Activated CD4-positive, alpha-beta T cell treated with anti-CD3 and anti-CD28 coated beads, Interleukin-2, amount 10 ng/mL, durations not matched to agents 24 days and 14 days (primary cell): ENCODE measurements at regions not wholly inside any gene's neighbourhood (a gene's known extent, or its start where the extent isn't known, plus 50 kb on each side); places are given as distances from the start of the nearest gene placed in this dataset.
"Not testable (repeated sequence)": the region's sequence is repeated elsewhere in the genome, so short reads cannot be mapped to it uniquely, and the experiment has no call there.

ENCODE experiments used
- DNase-seq: peaks from one replicate; pipeline ENCODE4 v3.0.0; 2022
- H3K27ac Mint-ChIP-seq: one replicate; pipeline ENCODE4 v1.8.0; 2022; ENCODE audit warnings: mild to moderate bottlenecking, mixed read lengths
- H3K27me3 Mint-ChIP-seq: one replicate; pipeline ENCODE4 v1.8.0; 2022; ENCODE audit warnings: mixed read lengths
- H3K36me3 Mint-ChIP-seq: one replicate; pipeline ENCODE4 v1.8.0; 2022; ENCODE audit warnings: low read depth, mild to moderate bottlenecking, mixed read lengths
- H3K4me1 Mint-ChIP-seq: one replicate; pipeline ENCODE4 v1.8.0; 2021; ENCODE audit warnings: mixed read lengths
- H3K4me3 Mint-ChIP-seq: one replicate; pipeline ENCODE4 v1.8.0; 2022; ENCODE audit warnings: mild to moderate bottlenecking, moderate library complexity, mixed read lengths
- H3K9me3 Mint-ChIP-seq: one replicate; pipeline ENCODE4 v1.8.0; 2021; ENCODE audit warnings: mixed read lengths
- intact Hi-C: fragments of 100-400 bp; cut with micrococcal nuclease; formaldehyde crosslinking; loops from one replicate; pipeline ENCODE4 v1.15.1; 2023

DNA sequence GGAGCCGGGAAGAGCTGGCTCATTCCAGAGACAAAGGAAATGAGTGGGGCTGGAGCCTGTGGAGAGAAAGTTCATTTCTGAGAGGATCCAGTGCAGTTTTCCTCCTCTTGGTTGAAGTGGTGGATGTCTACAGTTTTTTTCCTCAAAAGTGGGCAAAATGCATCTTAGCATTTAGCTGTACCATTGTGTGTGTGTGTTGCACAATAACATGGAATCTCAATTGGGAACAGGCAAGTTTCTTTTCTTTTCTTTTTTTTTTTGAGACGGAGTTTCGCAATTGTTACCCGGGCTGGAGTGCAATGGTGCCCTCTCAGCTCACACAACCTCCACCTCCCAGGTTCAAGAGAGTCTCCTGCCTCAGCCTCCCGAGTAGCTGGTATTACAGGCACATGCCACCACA lies 101.5 kb upstream of the UBE2E1 start:
- Mint-ChIP-seq H3K9me3 (no peaks in the 10 kb centered on the region), H3K4me3 (no peak overlapping the region), H3K4me1 (peaks cover 2% of the 10 kb centered on the region), H3K27me3 (peaks cover 2% of the 10 kb centered on the region), H3K27ac (no peak overlapping the region), H3K36me3 (no peaks in the 10 kb centered on the region)
- no peak for DNase-seq
- intact Hi-C loops, result no loop called here

DNA sequence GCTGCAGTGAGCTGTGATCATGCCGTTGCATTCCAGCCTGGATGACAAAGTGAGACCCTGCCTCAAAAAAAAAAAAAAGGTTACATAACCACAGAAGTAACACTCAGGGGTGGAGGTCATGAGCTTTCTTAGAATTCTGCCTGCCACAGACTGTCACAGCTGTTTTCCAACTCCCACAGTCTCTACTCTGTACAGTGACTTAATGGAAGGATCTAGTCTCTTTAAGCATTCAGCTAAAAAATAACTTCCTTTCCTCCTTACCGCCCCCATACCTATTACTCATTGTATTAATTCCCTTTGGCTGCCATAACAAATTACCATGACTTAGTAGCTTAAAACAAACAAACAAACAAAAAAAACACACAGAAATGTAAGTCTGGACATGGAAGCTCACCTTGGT lies 99.6 kb upstream of the UBE2E1 start:
- peaks cover 4% of the 10 kb centered on the region for H3K27me3 Mint-ChIP-seq
- H3K36me3 Mint-ChIP-seq, result no peaks in the 10 kb centered on the region
- intact Hi-C loops, result no loop called here
- H3K9me3 Mint-ChIP-seq, result no peaks in the 10 kb centered on the region
- no peak for DNase-seq
- no peak overlapping the region for H3K4me3 Mint-ChIP-seq
- H3K4me1 Mint-ChIP-seq, result peaks cover 2% of the 10 kb centered on the region
- H3K27ac Mint-ChIP-seq, result no peak overlapping the region

DNA sequence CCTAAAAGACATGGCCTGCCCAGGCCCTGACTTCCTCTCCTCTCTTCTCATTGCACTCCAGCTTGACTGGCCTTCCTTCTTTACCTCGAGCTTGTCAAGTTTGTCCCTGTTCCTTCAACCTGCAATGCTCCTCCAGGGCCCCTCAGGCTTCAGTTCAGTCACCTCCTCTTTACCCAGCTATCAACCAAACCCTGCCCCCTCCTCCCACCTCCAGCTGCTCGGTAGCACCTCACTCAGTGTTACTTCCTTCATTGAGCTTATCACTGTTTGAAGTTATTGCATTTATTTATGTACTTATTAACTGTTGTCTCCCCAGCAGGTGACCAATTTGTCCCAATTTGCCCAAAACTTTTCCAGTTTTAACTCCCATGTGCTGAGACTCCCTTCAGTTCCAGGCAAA lies 95.8 kb upstream of the UBE2E1 start:
- Mint-ChIP-seq H3K36me3 (no peaks in the 10 kb centered on the region), H3K4me1 (peaks cover 2% of the 10 kb centered on the region), H3K4me3 (no peak overlapping the region), H3K9me3 (no peaks in the 10 kb centered on the region), H3K27me3 (peaks cover 6% of the 10 kb centered on the region), H3K27ac (no peak overlapping the region)
- no peak for DNase-seq
- intact Hi-C loops, result no loop called here

DNA sequence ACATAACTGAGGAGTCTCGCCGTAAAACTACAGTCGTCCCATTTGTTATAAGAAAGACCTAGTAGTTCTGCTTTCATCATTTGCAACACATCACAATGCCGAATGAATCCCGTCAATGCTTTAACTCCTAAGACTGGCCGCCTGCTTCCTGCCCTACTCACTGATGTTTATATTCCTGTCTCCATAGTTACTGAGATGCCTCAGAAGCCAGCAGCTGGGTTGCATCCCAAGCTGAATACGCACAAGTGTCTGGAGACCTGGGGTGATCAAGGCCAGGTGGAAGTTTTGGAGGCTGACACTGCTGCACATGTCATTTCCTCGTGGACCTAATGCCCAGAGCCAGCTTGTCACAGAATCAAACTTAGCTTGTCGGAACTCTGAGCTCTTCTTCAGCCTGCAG lies 95.2 kb upstream of the UBE2E1 start:
- Mint-ChIP-seq H3K27me3 (peaks cover 7% of the 10 kb centered on the region), H3K4me1 (peaks cover 2% of the 10 kb centered on the region), H3K9me3 (no peaks in the 10 kb centered on the region), H3K4me3 (no peak overlapping the region), H3K36me3 (no peaks in the 10 kb centered on the region), H3K27ac (no peak overlapping the region)
- intact Hi-C loops, result no loop called here
- no peak for DNase-seq

DNA sequence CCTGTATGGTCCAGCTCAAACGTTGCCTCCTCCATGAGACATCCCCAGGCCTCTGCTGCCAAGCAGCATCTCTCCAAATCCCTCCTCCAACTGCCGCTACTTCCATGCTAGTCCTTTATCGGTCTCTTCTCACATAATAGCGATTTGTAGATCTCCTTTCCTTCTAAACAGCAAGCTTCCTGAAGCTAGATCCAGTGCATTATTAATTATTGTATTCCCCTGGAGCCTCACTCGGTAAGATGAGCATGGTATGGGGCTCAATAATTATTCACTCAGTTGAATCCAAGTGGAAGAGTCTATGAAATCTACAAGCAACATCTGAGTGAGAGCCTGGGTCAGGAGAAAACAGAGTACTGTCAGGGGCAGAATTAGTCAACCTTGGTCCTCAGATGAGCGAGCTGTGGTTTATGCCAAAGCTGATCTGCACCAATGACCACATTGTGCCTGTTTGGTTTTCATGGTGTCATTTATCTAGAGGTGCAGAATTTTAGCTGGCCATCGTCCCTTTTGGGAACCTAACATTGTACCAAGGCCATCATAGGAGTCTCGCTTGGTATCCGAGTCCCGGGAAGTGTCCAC lies 93.8 kb upstream of the UBE2E1 start:
- intact Hi-C loops, result no loop called here
- Mint-ChIP-seq H3K36me3 (no peaks in the 10 kb centered on the region), H3K4me1 (no peaks in the 10 kb centered on the region), H3K9me3 (peaks cover 4% of the 10 kb centered on the region), H3K27ac (no peak overlapping the region), H3K4me3 (no peak overlapping the region), H3K27me3 (peaks cover 14% of the 10 kb centered on the region)
- no peak for DNase-seq

DNA sequence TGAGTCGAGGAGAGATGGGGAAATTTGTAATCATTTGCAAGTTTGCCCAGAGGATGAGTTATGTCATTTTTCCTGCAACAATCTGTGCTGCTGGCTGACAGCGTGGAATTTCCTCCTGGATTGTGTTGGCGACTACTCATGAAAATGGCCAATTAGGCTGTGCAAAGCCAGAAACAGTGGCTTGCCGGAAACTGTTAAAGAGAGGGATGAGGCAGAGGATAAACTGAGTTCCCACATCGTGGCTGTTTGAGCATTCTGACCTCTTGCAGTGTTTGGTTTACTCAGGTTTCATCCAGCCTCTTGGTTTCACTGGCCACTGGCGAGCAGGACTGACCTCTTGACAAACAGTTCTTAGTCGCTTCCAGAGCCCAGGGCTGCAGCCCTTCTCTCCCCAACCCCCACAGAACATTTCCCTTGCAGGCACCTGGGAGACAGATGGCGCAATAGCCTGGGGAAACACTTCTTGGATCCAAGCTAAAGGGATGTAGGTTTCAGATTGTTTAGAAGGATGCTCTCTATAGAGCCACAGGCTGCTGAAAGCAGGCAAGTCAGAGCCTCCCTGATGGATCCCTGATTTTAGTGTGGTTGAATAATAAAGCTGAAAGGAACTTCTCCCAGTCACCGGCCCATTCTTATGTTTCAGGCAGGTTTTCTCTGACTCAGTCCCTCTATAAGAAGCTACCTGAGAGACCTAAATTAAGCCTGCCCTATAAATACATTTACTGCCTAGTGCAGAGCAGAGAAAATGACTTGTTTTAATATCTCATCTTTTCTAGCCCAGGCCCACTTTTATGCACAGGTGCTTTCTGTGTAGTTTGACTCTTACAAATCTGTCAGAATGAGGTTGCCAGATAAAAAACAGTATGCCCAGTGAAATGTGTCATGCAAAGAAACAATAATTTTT lies 92.8 kb upstream of the UBE2E1 start:
- H3K9me3 Mint-ChIP-seq, result peaks cover 4% of the 10 kb centered on the region
- H3K27me3 Mint-ChIP-seq, result peaks cover 14% of the 10 kb centered on the region
- DNase-seq, result no peak
- intact Hi-C loops, result no loop called here
- H3K27ac Mint-ChIP-seq, result no peak overlapping the region
- no peaks in the 10 kb centered on the region for H3K4me1 Mint-ChIP-seq
- no peak overlapping the region for H3K4me3 Mint-ChIP-seq
- H3K36me3 Mint-ChIP-seq, result no peaks in the 10 kb centered on the region

DNA sequence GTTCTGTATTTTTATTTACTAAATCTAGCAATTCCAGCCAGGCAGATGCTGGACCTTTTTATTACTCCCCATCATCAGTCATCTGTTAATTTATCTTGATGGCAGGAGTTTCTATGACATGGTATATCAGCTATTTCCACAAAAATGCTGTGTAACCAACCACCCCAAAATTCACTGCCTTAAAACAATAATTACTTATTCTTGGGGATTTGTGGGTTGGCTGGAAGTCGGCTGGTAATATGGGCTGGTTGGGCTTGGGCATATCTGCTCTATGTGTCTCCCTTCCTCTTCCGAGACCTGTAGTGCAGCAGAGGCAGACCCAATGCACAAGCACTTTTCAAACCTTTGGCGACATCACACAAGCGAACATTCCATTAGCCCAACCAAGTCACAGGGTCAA lies 92.1 kb upstream of the UBE2E1 start:
- Mint-ChIP-seq H3K4me1 (no peaks in the 10 kb centered on the region), H3K27ac (no peak overlapping the region), H3K36me3 (no peaks in the 10 kb centered on the region), H3K9me3 (peaks cover 4% of the 10 kb centered on the region), H3K27me3 (peaks cover 14% of the 10 kb centered on the region), H3K4me3 (no peak overlapping the region)
- intact Hi-C loops, result no loop called here
- DNase-seq, result no peak

DNA sequence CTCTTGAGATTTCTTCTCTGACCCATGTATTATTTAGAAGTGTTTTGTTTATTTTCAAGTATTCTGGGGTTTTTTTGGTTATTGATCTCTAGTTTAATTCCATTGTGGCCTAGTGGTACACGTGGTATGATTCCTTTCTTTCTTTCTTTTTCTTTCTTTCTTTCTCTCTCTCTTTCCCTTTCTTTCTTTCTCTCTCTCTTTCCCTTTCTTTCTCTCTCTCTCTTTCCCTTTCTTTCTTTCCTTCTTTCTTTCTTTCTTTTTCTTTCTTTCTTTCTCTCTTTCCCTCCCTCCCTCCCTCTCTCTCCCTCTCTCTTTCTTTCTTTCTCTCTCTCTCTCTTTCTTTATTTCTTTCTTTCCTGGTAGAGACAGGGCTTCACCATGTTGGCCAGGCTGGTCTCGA lies 85.7 kb upstream of the UBE2E1 start:
- DNase-seq, result no peak
- Mint-ChIP-seq H3K4me3 (no peak overlapping the region), H3K4me1 (no peaks in the 10 kb centered on the region), H3K27ac (no peak overlapping the region), H3K9me3 (peaks cover 4% of the 10 kb centered on the region), H3K27me3 (peaks cover 8% of the 10 kb centered on the region), H3K36me3 (no peaks in the 10 kb centered on the region)
- intact Hi-C loops, result no loop called here

DNA sequence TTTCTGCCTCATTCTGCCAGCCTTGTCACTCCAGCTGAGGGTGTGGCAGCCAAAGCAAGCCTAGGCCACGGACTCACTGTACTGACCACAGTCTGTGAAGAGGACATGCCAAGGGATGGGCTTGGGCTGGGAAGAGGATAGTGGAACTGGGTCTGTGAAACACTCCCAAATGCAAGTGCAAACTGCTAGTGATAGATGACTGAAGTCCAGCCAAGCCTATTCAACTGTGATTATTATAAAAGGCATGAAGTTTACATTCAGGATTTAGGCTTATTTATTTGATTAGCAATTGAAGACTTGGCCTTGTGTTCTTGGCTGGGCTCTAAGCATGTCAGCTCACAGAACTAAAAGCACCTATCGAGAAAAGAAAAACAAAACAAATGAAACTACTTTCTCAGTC lies 84.9 kb upstream of the UBE2E1 start:
- H3K4me3 Mint-ChIP-seq, result no peak overlapping the region
- intact Hi-C loops, result no loop called here
- H3K27me3 Mint-ChIP-seq, result peaks cover 4% of the 10 kb centered on the region
- no peaks in the 10 kb centered on the region for H3K36me3 Mint-ChIP-seq
- H3K4me1 Mint-ChIP-seq, result no peaks in the 10 kb centered on the region
- no peak for DNase-seq
- H3K9me3 Mint-ChIP-seq, result peaks cover 3% of the 10 kb centered on the region
- H3K27ac Mint-ChIP-seq, result no peak overlapping the region

DNA sequence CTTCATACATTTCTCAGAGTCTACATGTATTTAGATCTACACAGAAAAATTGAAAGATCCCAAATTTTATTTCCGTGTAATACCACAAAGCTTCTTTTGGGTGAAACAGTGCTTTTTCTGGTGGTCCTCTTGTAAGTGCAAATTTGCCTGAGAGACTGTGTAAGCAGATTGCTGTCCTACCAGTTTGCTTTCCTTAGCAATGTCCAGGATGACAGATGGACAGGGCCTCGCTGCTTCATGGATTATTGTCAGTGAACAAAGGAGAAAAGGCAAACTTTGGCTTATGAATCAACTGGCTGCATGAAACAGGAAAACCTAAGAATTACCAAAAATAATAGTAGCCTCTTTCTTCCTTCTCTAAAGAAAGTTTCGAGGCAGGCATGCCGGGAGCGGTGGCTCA lies 82.6 kb upstream of the UBE2E1 start:
- Mint-ChIP-seq H3K4me1 (peaks cover 4% of the 10 kb centered on the region), H3K27ac (no peak overlapping the region), H3K4me3 (no peak overlapping the region), H3K36me3 (no peaks in the 10 kb centered on the region), H3K27me3 (no peaks in the 10 kb centered on the region), H3K9me3 (no peaks in the 10 kb centered on the region)
- no peak for DNase-seq
- intact Hi-C loops, result no loop called here

DNA sequence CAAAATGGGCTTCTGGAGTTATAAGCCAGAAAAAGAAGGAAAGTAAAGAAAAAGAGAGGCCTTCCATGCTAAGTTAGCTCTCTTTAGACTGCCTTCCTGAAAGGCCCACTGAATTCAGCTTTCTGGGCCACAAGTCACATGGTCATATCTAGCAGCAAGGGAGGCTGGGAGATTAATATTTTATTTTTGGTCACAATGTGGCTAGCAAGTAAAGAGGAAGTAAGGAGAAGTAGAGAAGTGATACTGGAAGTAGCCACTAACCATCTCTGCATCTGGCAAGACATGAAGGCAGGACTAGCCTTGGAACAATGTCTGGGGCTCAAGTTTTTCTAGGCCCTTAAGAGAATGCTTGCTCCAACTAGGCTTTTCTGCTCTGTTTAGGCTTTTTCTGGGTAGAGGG lies 81.8 kb upstream of the UBE2E1 start:
- Mint-ChIP-seq H3K4me1 (peaks cover 4% of the 10 kb centered on the region), H3K4me3 (no peak overlapping the region), H3K9me3 (no peaks in the 10 kb centered on the region), H3K27me3 (no peaks in the 10 kb centered on the region), H3K36me3 (no peaks in the 10 kb centered on the region), H3K27ac (no peak overlapping the region)
- no peak for DNase-seq
- intact Hi-C loops, result no loop called here

DNA sequence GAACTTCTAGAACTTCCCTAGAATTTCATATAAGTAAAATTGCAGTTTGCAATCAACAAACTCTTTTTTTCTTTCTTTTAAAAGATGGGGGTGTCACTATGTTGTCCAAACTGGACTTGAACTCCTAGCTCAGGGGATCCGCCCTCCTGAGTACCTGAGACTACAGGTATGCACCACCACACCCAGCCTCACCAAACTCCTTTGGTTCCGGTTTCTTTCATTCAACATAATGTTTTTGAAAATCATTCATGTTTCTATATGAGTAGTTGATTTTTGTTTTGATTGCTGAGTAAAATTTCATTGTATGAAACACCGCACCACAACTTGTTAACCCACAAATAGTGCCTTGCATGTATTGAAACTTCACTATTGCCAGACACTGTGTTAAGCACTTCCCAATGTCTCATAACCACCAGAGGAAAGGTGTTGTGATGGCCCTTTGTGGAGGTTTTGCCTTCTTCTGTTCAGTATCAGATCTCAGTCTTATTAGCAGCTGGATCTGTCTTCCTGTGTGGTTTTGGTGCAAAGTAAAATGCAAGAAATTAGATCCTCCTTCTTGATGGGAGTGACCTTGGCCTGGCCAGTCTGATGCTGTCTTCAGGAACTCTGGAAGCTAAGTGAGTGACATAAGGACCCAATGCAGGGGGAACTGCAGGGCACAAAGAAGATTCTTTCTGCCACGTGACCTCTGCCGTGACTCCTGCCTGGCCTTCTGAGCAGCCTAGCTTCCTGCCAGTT lies 78.8 kb upstream of the UBE2E1 start:
- H3K27me3 Mint-ChIP-seq, result no peaks in the 10 kb centered on the region
- DNase-seq, result no peak
- intact Hi-C loops, result loop anchor here (1.0 kb wide), 1 partner anchor 13 kb away; no protein-coding TSS in a partner anchor
- H3K4me3 Mint-ChIP-seq, result no peak overlapping the region
- no peak overlapping the region for H3K27ac Mint-ChIP-seq
- H3K4me1 Mint-ChIP-seq, result peaks cover 4% of the 10 kb centered on the region
- no peaks in the 10 kb centered on the region for H3K9me3 Mint-ChIP-seq
- no peaks in the 10 kb centered on the region for H3K36me3 Mint-ChIP-seq

DNA sequence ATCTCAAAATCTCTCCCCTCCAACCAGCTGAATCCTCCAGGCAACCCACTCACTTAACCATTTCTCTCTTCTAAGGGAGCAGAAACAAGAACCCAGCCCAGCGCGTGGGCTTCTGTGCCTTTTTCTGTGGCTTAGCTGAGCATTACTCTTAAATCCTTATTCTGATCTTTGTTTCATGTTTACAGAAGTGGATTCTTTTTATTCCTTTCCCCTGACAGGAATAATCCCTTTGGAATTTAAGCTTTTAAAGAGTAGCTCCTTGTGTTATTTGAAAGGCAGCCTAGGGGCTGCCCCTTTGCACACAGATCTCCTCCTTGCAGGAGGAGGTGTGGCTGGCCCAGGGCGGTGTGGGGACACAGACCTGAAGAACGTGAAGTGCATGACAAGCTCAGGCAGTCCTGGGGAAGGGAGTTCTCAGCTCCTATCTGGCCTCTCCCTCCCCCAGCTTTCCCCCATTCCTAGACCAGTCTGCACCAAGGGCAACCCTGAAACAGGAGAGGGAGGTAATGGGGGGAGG lies 77.1 kb upstream of the UBE2E1 start:
- intact Hi-C loops, result no loop called here
- H3K27ac Mint-ChIP-seq, result no peak overlapping the region
- H3K27me3 Mint-ChIP-seq, result no peaks in the 10 kb centered on the region
- H3K36me3 Mint-ChIP-seq, result no peaks in the 10 kb centered on the region
- H3K9me3 Mint-ChIP-seq, result no peaks in the 10 kb centered on the region
- peaks cover 4% of the 10 kb centered on the region for H3K4me1 Mint-ChIP-seq
- no peak overlapping the region for H3K4me3 Mint-ChIP-seq
- no peak for DNase-seq

DNA sequence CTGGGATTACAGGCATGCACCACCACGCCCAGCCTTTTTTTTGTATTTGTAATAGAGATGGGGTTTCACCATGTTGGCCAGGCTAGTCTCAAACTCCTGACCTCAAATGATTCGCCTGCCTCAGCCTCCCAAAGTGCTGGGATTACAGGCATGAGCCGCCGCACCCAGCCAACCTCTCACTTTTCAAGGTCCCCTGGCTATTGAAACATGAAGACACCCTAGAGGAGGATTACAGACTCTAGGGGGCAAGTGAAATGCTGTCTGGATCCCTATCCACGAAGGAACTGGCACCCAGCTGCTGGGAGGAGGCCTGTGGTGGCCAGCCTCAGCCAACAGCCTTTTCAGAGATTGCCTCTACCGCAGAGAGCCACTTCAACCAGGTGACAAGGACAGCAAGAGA lies 76.4 kb upstream of the UBE2E1 start:
- H3K27ac Mint-ChIP-seq, DNase-seq, H3K36me3 Mint-ChIP-seq, H3K4me3 Mint-ChIP-seq, H3K27me3 Mint-ChIP-seq, intact Hi-C loops, H3K4me1 Mint-ChIP-seq, H3K9me3 Mint-ChIP-seq: not testable (repeated sequence)
